ENCODE measurements at regions not wholly inside any gene's neighbourhood (a gene's known extent, or its start where the extent isn't known, plus 50 kb on each side); places are given as distances from the start of the nearest gene placed in this dataset.
A peak's percentile ranks its signal among the peaks of the same experiment; 100 is the strongest.

DNA sequence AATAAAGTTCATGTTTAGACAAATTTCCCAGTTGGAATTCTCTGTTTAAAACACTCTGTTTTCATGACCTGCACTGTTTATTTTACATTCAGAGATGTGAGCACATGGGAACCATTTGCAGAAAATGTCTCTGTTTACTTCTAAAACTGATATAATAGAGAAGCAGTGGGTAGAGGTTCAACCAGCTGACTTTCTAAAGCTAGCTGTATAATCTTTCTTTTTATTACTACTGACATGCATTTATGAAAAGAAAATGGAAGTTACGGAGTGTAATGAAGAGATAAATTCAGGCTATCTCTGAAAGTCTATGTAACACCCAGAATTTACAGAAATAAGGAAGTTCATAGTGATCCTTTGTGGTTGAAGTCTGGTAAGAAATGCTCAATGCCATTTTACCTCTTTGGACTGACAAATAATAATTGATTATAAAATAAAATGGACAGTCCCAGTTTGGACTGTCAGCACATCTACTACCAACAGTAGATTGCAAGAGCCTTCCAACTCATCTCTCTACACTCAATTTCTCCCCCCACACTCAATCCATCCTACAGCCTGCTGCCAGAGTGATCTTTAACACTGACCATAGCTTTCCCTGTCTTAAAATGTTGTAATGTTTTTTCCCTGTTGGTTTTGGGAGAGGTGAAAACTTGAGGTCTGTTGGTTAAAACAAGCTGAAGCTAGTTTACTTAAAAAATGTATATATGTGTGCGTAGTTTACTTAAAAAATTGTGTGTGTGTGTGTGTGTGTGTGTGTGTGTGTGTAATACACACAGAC, 137.4 kb downstream of the AEBP2 start (continued):
- TF ChIP-seq, protein P1, sequence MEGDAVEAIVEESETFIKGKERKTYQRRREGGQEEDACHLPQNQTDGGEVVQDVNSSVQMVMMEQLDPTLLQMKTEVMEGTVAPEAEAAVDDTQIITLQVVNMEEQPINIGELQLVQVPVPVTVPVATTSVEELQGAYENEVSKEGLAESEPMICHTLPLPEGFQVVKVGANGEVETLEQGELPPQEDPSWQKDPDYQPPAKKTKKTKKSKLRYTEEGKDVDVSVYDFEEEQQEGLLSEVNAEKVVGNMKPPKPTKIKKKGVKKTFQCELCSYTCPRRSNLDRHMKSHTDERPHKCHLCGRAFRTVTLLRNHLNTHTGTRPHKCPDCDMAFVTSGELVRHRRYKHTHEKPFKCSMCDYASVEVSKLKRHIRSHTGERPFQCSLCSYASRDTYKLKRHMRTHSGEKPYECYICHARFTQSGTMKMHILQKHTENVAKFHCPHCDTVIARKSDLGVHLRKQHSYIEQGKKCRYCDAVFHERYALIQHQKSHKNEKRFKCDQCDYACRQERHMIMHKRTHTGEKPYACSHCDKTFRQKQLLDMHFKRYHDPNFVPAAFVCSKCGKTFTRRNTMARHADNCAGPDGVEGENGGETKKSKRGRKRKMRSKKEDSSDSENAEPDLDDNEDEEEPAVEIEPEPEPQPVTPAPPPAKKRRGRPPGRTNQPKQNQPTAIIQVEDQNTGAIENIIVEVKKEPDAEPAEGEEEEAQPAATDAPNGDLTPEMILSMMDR (conservative IDR thresholded peaks at IDR 0.05; ENCODE audit: low read depth, low read length): no peak
- TF ChIP-seq MAZ (IDR thresholded peaks at IDR 0.05; ENCODE audit: borderline replicate concordance, low read depth, low read length) (no peak), MAFK (IDR thresholded peaks at IDR 0.05; ENCODE audit: low read depth, low read length) (no peak)

DNA sequence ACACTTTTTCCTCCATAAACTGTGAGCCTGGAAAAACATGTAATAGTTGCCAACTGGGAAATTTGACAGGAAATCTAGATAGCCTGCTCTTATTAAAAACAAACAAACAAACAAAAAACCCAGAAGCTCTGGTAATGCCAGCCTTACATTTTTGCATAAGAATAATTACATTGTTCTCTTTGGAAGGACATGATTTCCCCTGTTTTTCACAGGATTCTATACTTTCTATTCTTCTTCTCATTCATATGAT, 137.9 kb downstream of the AEBP2 start:
- Histone ChIP-seq H4K20me1 (ENCODE audit: insufficient read depth, low read length) (no peaks in the 10 kb centered on the region), H3K36me3 (ENCODE audit: control insufficient read depth, insufficient read depth, low read length) (no peaks in the 10 kb centered on the region), H3K4me2 (ENCODE audit: low read depth, low read length) (no peak overlapping the region), H2BK5ac (ENCODE audit: low read depth, low read length, poor library complexity, severe bottlenecking) (peak overlapping the region; percentile 93), H3K23ac (ENCODE audit: low read depth, low read length) (no peak overlapping the region), H2BK120ac (ENCODE audit: low read depth, low read length) (no peak overlapping the region), H3K9me1 (ENCODE audit: insufficient read depth, low read length) (peaks cover 6% of the 10 kb centered on the region), H2AFZ (replicated peaks; ENCODE audit: low read length, poor library complexity) (no peak overlapping the region), H4K8ac (ENCODE audit: low read depth in 2 of 2, low read length in 2 of 2) (peak overlapping the region in 1 of 2 experiments; percentile 25; a peak in 1 of 4 replicates), H3K4me1 (ENCODE audit: control insufficient read depth, insufficient read depth, low read length) (peaks cover 26% of the 10 kb centered on the region), H2AK5ac (ENCODE audit: low read depth, low read length) (no peak overlapping the region), H3K27ac (ENCODE audit: insufficient read depth, low read length) (no peak overlapping the region; the same call in 1 of the 2 replicates), H3K9me3 (ENCODE audit: control insufficient read depth, insufficient read depth, low read length) (no peaks in the 10 kb centered on the region), H3K27me3 (ENCODE audit: control insufficient read depth, insufficient read depth, low read length) (no peaks in the 10 kb centered on the region), H2BK15ac (ENCODE audit: low read depth, low read length) (no peak overlapping the region), H2AK9ac (replicated peaks; ENCODE audit: low read depth, low read length, poor library complexity) (no peak overlapping the region), H4K5ac (ENCODE audit: low read depth, low read length) (no peak overlapping the region; the same call in 1 of the 2 replicates), H3K9ac (ENCODE audit: low read depth, low read length) (no peak overlapping the region), H3K56ac (ENCODE audit: extremely low read depth, insufficient read depth, low read length) (no peak overlapping the region), H2BK20ac (ENCODE audit: low read depth, low read length) (no peak overlapping the region; the same call in 1 of the 2 replicates), H3K79me1 (ENCODE audit: low read depth in 1 of 2, low read length in 2 of 2) (no peaks in the 10 kb centered on the region), H3K18ac (ENCODE audit: low read depth, low read length) (peak overlapping the region; percentile 81; the same call in 1 of the 2 replicates), H3K4me3 (ENCODE audit: insufficient read depth, low read depth, low read length) (no peak overlapping the region), H3K14ac (replicated peaks; ENCODE audit: low read depth, low read length) (no peak overlapping the region), H3K4ac (ENCODE audit: low read depth, low read length) (no peak overlapping the region), H4K91ac (ENCODE audit: insufficient read depth, low read depth, low read length) (no peak overlapping the region)
- TF ChIP-seq MXI1 (IDR thresholded peaks at IDR 0.05; ENCODE audit: borderline replicate concordance, low read depth, low read length) (no peak), SMC3 (IDR thresholded peaks at IDR 0.05; ENCODE audit: low read depth, low read length) (no peak), RFX5 (IDR thresholded peaks at IDR 0.05; ENCODE audit: low read depth, low read length) (no peak)
- intact Hi-C loops (cut with micrococcal nuclease) (loop anchor here (10.0 kb wide), 1 partner anchor 318 kb away; no protein-coding TSS in a partner anchor), in situ Hi-C loops (cut with MboI; ENCODE audit: low sequenced_read_pairs) (no loop called here), dilution Hi-C loops (cut with HindIII; ENCODE audit: low sequenced_read_pairs, unreplicated experiment) (no loop called here)
- DNase-seq (no peak), ATAC-seq (ENCODE audit: low read depth) (no peak)
- ChIA-PET CTCF (no interaction called here), POLR2A (ENCODE audit: unreplicated experiment) (no interaction called here)
- no TSS peak for BruUV-seq (replicated peaks)
